IPS-15b (cell line): ENCODE measurements at regions not wholly inside any gene's neighbourhood (a gene's known extent, or its start where the extent isn't known, plus 50 kb on each side); places are given as distances from the start of the nearest gene placed in this dataset.
"Not testable (repeated sequence)": the region's sequence is repeated elsewhere in the genome, so short reads cannot be mapped to it uniquely, and the experiment has no call there.

Source experiments
- H3K27me3 ChIP-seq: one replicate; pipeline ENCODE4 v1.6.1; 2013; ENCODE audit warnings: low read length; ENCODE audit not compliant: control insufficient read depth, insufficient read depth
- H3K36me3 ChIP-seq: one replicate; pipeline ENCODE4 v1.6.1; 2013; ENCODE audit warnings: low read length; ENCODE audit not compliant: control insufficient read depth, insufficient read depth
- H3K4me1 ChIP-seq: one replicate; pipeline ENCODE4 v1.6.1; 2013; ENCODE audit warnings: mild to moderate bottlenecking, low read length; ENCODE audit not compliant: control insufficient read depth, insufficient read depth
- H3K4me3 ChIP-seq: one replicate; pipeline ENCODE4 v1.5.1; 2013; ENCODE audit warnings: low read depth, low read length
- H3K9ac ChIP-seq: one replicate; pipeline ENCODE4 v1.6.1; 2013; ENCODE audit warnings: low read depth, mild to moderate bottlenecking, low read length
- H3K9me3 ChIP-seq: one replicate; pipeline ENCODE4 v1.6.1; 2013; ENCODE audit warnings: mild to moderate bottlenecking, low read length; ENCODE audit not compliant: control insufficient read depth, insufficient read depth

- no peak overlapping the region for H3K4me3 ChIP-seq
- H3K4me1 ChIP-seq, result peaks cover 3% of the 10 kb centered on the region
- H3K9ac ChIP-seq, result no peak overlapping the region
Observed at GRCh38 chr7:69412331-69413146, 185.7 kb upstream of the AUTS2 start.

GRCh38 chr7:69414555-69414954 is 183.7 kb upstream of the AUTS2 start:
- Histone ChIP-seq H3K9ac (no peak overlapping the region), H3K36me3 (no peaks in the 10 kb centered on the region), H3K27me3 (no peaks in the 10 kb centered on the region), H3K9me3 (no peaks in the 10 kb centered on the region), H3K4me1 (peaks cover 3% of the 10 kb centered on the region), H3K4me3 (no peak overlapping the region)

More at GRCh38 chr7:69412331-69413146, 185.7 kb upstream of the AUTS2 start:
- Histone ChIP-seq H3K9me3 (no peaks in the 10 kb centered on the region), H3K36me3 (no peaks in the 10 kb centered on the region), H3K27me3 (no peaks in the 10 kb centered on the region)

- peaks cover 3% of the 10 kb centered on the region for H3K4me1 ChIP-seq
- no peak overlapping the region for H3K9ac ChIP-seq
- H3K36me3 ChIP-seq, result no peaks in the 10 kb centered on the region
- no peaks in the 10 kb centered on the region for H3K9me3 ChIP-seq
- H3K4me3 ChIP-seq, result no peak overlapping the region
- no peaks in the 10 kb centered on the region for H3K27me3 ChIP-seq
Observed at GRCh38 chr7:69418869-69419670, 179.2 kb upstream of the AUTS2 start.

- Histone ChIP-seq H3K9me3 (no peaks in the 10 kb centered on the region), H3K4me3 (no peak overlapping the region), H3K4me1 (peaks cover 3% of the 10 kb centered on the region), H3K9ac (no peak overlapping the region), H3K36me3 (no peaks in the 10 kb centered on the region), H3K27me3 (no peaks in the 10 kb centered on the region)
Observed at GRCh38 chr7:69419934-69420333, 178.3 kb upstream of the AUTS2 start.

- Histone ChIP-seq H3K4me1 (peaks cover 3% of the 10 kb centered on the region), H3K4me3 (no peak overlapping the region), H3K9me3 (no peaks in the 10 kb centered on the region), H3K27me3 (no peaks in the 10 kb centered on the region), H3K36me3 (no peaks in the 10 kb centered on the region), H3K9ac (no peak overlapping the region)
Observed at GRCh38 chr7:69422574-69422985, 175.7 kb upstream of the AUTS2 start.

GRCh38 chr7:69426705-69427104 is 171.6 kb upstream of the AUTS2 start:
- H3K4me3 ChIP-seq, result no peak overlapping the region
- peaks cover 10% of the 10 kb centered on the region for H3K27me3 ChIP-seq
- H3K36me3 ChIP-seq, result no peaks in the 10 kb centered on the region
- H3K9me3 ChIP-seq, result no peaks in the 10 kb centered on the region
- H3K9ac ChIP-seq, result no peak overlapping the region
- H3K4me1 ChIP-seq, result peaks cover 3% of the 10 kb centered on the region

DNA sequence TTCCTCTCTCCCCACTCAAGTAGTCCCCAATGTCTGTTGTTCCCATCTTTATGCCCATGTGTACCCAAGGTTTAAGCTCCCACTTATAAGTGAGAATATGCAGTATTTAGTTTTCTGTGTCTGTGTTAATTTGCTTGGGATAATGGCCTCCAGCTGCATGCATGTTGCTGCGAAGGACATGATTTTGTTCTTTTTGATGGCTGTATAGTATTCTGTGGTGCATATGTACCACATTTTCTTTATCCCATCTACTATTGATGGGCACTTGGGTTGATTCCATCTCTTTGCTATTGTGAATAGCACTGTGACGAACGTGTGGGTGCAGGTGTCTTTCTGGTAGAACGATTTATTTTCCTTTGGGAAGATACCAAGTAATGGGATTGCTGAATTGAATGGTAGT is 170.2 kb upstream of the AUTS2 start:
- Histone ChIP-seq H3K4me3 (no peak overlapping the region), H3K9me3 (no peaks in the 10 kb centered on the region), H3K9ac (no peak overlapping the region), H3K36me3 (no peaks in the 10 kb centered on the region), H3K4me1 (no peaks in the 10 kb centered on the region), H3K27me3 (peaks cover 10% of the 10 kb centered on the region)

GRCh38 chr7:69429911-69430383 is 168.3 kb upstream of the AUTS2 start:
- H3K27me3 ChIP-seq, result peaks cover 10% of the 10 kb centered on the region
- H3K9me3 ChIP-seq, result no peaks in the 10 kb centered on the region
- no peak overlapping the region for H3K4me3 ChIP-seq
- H3K4me1 ChIP-seq, result no peaks in the 10 kb centered on the region
- H3K36me3 ChIP-seq, result no peaks in the 10 kb centered on the region
- no peak overlapping the region for H3K9ac ChIP-seq

GRCh38 chr7:69430384-69431021 is 167.8 kb upstream of the AUTS2 start:
- Histone ChIP-seq H3K9me3 (no peaks in the 10 kb centered on the region), H3K4me1 (no peaks in the 10 kb centered on the region), H3K27me3 (peaks cover 10% of the 10 kb centered on the region), H3K4me3 (no peak overlapping the region), H3K9ac (no peak overlapping the region), H3K36me3 (no peaks in the 10 kb centered on the region)

DNA sequence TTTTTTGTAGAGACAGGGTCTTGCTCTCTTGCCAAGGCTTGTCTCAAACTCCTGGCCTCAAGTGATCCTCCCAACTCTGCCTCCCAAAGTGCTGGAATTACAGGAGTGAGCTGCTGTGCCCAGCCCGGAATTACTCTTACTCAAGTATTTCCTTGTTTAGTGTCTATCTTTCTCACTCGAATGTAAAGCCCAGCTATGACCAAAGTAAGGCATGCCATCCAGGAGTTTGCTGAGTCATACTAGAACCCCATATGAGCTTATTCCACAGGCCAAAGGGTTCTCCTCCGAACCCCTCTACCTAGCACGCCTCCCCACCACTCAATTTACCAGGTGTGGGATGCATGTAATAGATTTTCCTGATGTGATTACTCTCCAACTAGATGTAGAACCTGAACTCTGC is 166.6 kb upstream of the AUTS2 start:
- Histone ChIP-seq H3K36me3 (no peaks in the 10 kb centered on the region), H3K27me3 (peaks cover 10% of the 10 kb centered on the region), H3K4me3 (no peak overlapping the region), H3K4me1 (no peaks in the 10 kb centered on the region), H3K9me3 (no peaks in the 10 kb centered on the region), H3K9ac (no peak overlapping the region)

DNA sequence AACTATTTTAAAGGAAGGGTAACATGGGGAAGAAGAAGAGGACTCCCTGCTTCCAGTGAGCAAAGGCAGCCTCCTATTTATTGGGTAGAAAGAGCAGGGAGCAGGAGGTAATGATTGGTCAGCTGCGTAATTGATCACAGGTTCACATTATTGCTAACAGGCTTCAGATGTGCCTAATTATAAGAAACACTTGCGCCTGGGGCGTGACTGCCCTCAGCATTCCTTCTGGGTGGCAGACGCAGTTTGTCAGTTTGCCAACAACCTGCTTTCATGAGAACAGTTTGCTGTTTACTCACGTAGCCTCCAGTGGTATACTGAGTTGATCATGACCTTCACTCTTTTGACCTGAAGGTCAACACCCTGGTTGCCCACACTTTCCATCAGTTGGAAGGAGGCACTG is 166.0 kb upstream of the AUTS2 start:
- H3K9ac ChIP-seq, H3K4me1 ChIP-seq, H3K4me3 ChIP-seq, H3K9me3 ChIP-seq, H3K36me3 ChIP-seq, H3K27me3 ChIP-seq: not testable (repeated sequence)
